Mesothelial cell of epicardium (in vitro differentiated cells): ENCODE measurements at regions not wholly inside any gene's neighbourhood (a gene's known extent, or its start where the extent isn't known, plus 50 kb on each side); places are given as distances from the start of the nearest gene placed in this dataset.

Experiments
- DNase-seq, 2 experiments: peaks; one replicate each; pipeline ENCODE4 v3.0.0; 2021; ENCODE audit warnings: low spot score in 2 of 2; ENCODE audit not compliant: unreplicated experiment in 2 of 2
- H3K27ac Mint-ChIP-seq: 2 replicates; pipeline ENCODE4 v1.8.0; 2021; ENCODE audit warnings: mixed read lengths
- H3K27me3 Mint-ChIP-seq: 2 replicates; pipeline ENCODE4 v1.8.0; 2021; ENCODE audit warnings: low read depth, mixed read lengths
- H3K36me3 Mint-ChIP-seq: 2 replicates; pipeline ENCODE4 v1.8.0; 2021; ENCODE audit warnings: mixed read lengths
- H3K4me1 Mint-ChIP-seq: 2 replicates; pipeline ENCODE4 v1.8.0; 2021; ENCODE audit warnings: mixed read lengths
- H3K4me3 Mint-ChIP-seq: 2 replicates; pipeline ENCODE4 v1.8.0; 2021; ENCODE audit warnings: mild to moderate bottlenecking, moderate library complexity, mixed read lengths
- H3K9me3 Mint-ChIP-seq: 2 replicates; pipeline ENCODE4 v1.8.0; 2021; ENCODE audit warnings: mixed read lengths
- TF ChIP-seq, protein P1 (sequence below): fragments of 200-600 bp; sonication (generic); IDR thresholded peaks from one replicate; pipeline ENCODE4 v1.5.0; 2021; ENCODE audit warnings: antibody characterized with exemption; ENCODE audit not compliant: unreplicated experiment

DNA sequence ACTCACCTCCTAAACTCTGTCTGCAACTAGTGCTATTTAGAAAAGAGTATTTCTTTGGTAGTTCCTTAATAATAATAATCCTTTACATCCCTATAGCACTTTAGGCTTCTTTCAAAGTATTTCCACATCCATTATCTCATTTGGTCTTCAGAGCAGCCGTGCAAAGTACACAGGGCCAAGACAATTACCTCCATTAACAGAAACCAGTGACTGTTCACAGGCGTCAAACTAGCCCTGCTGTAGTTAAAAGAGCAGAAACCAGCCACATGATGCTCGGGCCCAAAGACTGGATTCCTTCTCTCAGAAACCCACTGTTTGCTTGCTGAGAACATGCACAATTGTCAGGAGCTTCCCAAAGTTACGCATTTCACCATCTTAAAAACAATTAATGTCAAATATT, 396.0 kb upstream of the DAB1 start:
- no peaks in the 10 kb centered on the region for H3K9me3 Mint-ChIP-seq
- DNase-seq: no peak
- H3K4me1 Mint-ChIP-seq: peaks cover 18% of the 10 kb centered on the region
- TF ChIP-seq, protein P1, sequence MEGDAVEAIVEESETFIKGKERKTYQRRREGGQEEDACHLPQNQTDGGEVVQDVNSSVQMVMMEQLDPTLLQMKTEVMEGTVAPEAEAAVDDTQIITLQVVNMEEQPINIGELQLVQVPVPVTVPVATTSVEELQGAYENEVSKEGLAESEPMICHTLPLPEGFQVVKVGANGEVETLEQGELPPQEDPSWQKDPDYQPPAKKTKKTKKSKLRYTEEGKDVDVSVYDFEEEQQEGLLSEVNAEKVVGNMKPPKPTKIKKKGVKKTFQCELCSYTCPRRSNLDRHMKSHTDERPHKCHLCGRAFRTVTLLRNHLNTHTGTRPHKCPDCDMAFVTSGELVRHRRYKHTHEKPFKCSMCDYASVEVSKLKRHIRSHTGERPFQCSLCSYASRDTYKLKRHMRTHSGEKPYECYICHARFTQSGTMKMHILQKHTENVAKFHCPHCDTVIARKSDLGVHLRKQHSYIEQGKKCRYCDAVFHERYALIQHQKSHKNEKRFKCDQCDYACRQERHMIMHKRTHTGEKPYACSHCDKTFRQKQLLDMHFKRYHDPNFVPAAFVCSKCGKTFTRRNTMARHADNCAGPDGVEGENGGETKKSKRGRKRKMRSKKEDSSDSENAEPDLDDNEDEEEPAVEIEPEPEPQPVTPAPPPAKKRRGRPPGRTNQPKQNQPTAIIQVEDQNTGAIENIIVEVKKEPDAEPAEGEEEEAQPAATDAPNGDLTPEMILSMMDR: no peak
- peaks cover 12% of the 10 kb centered on the region for H3K27me3 Mint-ChIP-seq
- no peak overlapping the region for H3K4me3 Mint-ChIP-seq
- H3K36me3 Mint-ChIP-seq: no peaks in the 10 kb centered on the region
- no peak overlapping the region for H3K27ac Mint-ChIP-seq

DNA sequence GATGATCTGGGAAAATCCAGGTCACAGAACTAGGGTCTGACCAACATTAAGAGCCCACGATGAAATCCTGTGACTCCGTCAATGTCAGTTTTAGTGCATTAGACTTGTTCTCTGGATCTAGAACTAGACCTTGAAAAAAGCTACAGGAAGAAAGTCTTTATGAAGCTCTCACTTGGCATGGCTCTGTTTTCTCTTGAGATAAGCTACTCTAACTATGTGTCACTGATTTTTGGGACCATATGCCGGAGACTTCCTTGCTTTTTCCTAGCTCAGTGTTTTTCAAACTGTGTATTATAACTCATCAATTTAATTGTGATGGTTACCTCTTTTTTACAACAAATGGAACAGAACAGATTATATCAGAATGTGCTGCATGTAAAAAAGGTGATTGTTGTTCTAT, 379.7 kb upstream of the DAB1 start:
- H3K9me3 Mint-ChIP-seq: no peaks in the 10 kb centered on the region
- H3K4me3 Mint-ChIP-seq: no peak overlapping the region
- peaks cover 16% of the 10 kb centered on the region for H3K27me3 Mint-ChIP-seq
- H3K36me3 Mint-ChIP-seq: no peaks in the 10 kb centered on the region
- TF ChIP-seq, protein P1: no peak
- H3K4me1 Mint-ChIP-seq: peaks cover 2% of the 10 kb centered on the region
- no peak for DNase-seq
- H3K27ac Mint-ChIP-seq: no peak overlapping the region

DNA sequence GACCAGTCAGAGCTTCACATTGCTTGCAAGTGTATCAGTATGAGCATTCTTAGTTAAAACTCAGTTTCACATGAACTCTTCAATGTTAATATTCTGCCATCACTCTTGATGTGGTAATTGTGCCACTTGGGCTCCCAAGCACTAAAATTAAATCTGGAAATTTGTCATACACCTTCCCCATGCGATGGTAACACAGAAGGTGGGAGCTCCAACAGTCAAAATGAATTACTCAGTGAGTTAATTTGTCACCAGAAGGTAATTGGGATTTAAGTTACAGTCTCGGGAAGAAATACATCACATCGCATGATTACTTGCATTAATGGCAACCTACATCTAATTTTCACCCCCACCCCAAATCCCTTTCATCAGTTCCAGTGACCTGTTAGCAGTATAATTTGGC, 376.5 kb upstream of the DAB1 start:
- H3K4me3 Mint-ChIP-seq: no peak overlapping the region
- peaks cover 7% of the 10 kb centered on the region for H3K4me1 Mint-ChIP-seq
- H3K9me3 Mint-ChIP-seq: no peaks in the 10 kb centered on the region
- no peak for DNase-seq
- H3K27me3 Mint-ChIP-seq: no peaks in the 10 kb centered on the region
- no peak overlapping the region for H3K27ac Mint-ChIP-seq
- TF ChIP-seq, protein P1: no peak
- no peaks in the 10 kb centered on the region for H3K36me3 Mint-ChIP-seq

DNA sequence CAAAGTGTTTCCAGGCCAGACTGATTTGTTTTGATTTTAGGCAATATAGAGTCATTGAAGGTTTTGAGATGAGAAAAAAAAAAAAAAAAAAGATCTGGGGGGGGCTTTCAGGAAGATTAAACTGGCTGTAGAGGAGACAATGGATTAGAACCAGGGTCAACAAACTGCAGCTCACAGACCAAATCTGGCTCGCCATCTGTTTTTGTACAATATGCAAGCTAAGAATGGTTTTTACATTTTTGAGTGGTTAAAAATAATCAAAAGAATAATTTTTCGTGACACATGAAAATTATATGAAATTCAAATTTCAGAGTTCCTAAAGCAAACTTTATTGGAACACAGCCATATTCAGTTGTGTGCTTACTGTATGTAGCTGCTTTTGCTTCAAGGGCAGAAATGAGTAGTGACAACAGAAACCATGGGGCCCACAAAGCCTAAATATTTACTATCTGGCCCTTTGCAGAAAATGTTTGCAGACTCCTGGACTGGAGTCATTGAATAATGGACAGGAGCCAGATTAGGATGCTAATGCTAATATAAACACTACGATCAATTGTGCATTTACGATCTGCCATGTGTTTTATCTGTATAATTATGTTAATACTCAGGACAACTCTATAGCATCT, 375.7 kb upstream of the DAB1 start:
- Mint-ChIP-seq H3K9me3 (no peaks in the 10 kb centered on the region), H3K4me3 (no peak overlapping the region), H3K4me1 (peaks cover 7% of the 10 kb centered on the region), H3K27me3 (no peaks in the 10 kb centered on the region), H3K36me3 (no peaks in the 10 kb centered on the region), H3K27ac (no peak overlapping the region)
- TF ChIP-seq, protein P1: no peak
- no peak for DNase-seq

DNA sequence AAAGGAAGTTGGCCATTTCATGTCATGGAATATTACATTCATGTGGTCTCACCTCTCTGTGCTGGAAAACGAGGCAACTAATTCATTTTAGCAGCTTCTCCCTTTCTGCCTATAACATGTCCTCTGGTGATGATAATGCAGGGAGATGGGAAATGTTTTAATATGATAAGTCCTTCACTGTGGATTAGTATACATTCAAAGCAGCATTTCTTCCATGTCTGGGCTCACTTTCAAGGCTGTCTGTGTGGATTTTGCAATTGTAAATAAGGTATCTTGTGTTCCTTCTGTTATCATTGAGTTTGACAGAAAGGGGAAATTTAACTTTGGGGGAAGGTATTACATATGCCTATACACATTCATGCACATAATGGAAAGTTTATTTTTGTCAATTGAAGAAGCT, 374.7 kb upstream of the DAB1 start:
- no peak overlapping the region for H3K27ac Mint-ChIP-seq
- DNase-seq: no peak
- H3K36me3 Mint-ChIP-seq: no peaks in the 10 kb centered on the region
- TF ChIP-seq, protein P1: no peak
- no peaks in the 10 kb centered on the region for H3K27me3 Mint-ChIP-seq
- H3K4me1 Mint-ChIP-seq: peaks cover 7% of the 10 kb centered on the region
- H3K4me3 Mint-ChIP-seq: no peak overlapping the region
- H3K9me3 Mint-ChIP-seq: no peaks in the 10 kb centered on the region

DNA sequence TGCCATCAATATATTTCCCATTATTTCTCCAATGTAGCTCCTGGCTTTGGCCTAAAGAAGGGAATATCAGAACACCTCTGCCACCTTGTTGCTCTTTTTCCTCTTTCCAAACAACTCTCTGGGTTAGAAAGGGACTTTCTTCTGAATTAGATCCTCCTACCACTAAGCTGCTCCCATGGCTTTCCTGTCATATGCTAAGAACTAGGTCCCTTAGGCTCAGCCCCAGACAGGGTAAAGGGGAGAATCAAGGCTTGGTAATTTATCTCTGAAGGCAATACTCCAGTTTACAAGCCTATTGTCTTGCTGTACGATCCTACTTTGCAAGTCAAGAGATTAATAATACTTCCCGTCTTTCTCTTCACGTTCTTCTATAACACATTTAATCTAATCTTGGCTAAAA, 373.2 kb upstream of the DAB1 start:
- Mint-ChIP-seq H3K9me3 (no peaks in the 10 kb centered on the region), H3K27me3 (no peaks in the 10 kb centered on the region), H3K4me1 (peaks cover 8% of the 10 kb centered on the region), H3K36me3 (no peaks in the 10 kb centered on the region), H3K27ac (no peak overlapping the region), H3K4me3 (no peak overlapping the region)
- TF ChIP-seq, protein P1: no peak
- no peak for DNase-seq
